Keratinocyte (primary cell): ENCODE measurements at regions not wholly inside any gene's neighbourhood (a gene's known extent, or its start where the extent isn't known, plus 50 kb on each side); places are given as distances from the start of the nearest gene placed in this dataset.

ENCODE experiments used
- DNase-seq: peaks from one replicate; pipeline ENCODE4 v3.0.0-alpha.2; 2011; ENCODE audit warnings: low read depth, missing footprints, low spot score
- FAIRE-seq: peaks from 2 replicates; lab custom pipeline; 2011; peaks lifted over from hg19 to GRCh38; lab: Jason Lieb, UNC
- H2AFZ ChIP-seq: 2 replicates; pipeline ENCODE4 v1.6.0; 2012; ENCODE audit warnings: low read length, control low read depth, inconsistent platforms; ENCODE audit not compliant: control insufficient read depth
- H3K27ac ChIP-seq: 2 replicates; pipeline ENCODE4 v1.5.1; 2011; ENCODE audit warnings: low read length; ENCODE audit not compliant: control insufficient read depth, insufficient read depth
- H3K27me3 ChIP-seq: 3 replicates; pipeline ENCODE4 v1.6.0; 2011; ENCODE audit warnings: low read length; ENCODE audit not compliant: control insufficient read depth, insufficient read depth; ENCODE audit errors: extremely low read depth
- H3K36me3 ChIP-seq, 2 experiments: 2 replicates in 1 of 2; 3 replicates in 1 of 2; pipeline ENCODE4 v1.5.1; 2011; ENCODE audit warnings: low read length in 2 of 2, mild to moderate bottlenecking in 1 of 2; ENCODE audit not compliant: control insufficient read depth in 2 of 2, insufficient read depth in 2 of 2; ENCODE audit errors: extremely low read depth in 1 of 2
- H3K4me1 ChIP-seq: 3 replicates; pipeline ENCODE4 v1.5.1; 2011; ENCODE audit warnings: low read length; ENCODE audit not compliant: control insufficient read depth, insufficient read depth; ENCODE audit errors: extremely low read depth
- H3K4me2 ChIP-seq: 3 replicates; pipeline ENCODE4 v1.6.0; 2011; ENCODE audit warnings: low read depth, low read length; ENCODE audit not compliant: control insufficient read depth, insufficient read depth; ENCODE audit errors: extremely low read depth
- H3K4me3 ChIP-seq, 3 experiments: fragments of 200-600 bp in 1 of 3; sonication (generic) in 1 of 3; 2 replicates in 2 of 3; 3 replicates in 1 of 3; pipeline ENCODE4 v1.5.1; 2011 to 2016; ENCODE audit warnings: low read length in 3 of 3, mild to moderate bottlenecking in 3 of 3, control low read depth in 2 of 3, inconsistent platforms in 1 of 3, low read depth in 1 of 3, mixed read lengths in 1 of 3, mixed run types in 1 of 3, moderate library complexity in 1 of 3; ENCODE audit not compliant: control insufficient read depth in 2 of 3, insufficient read depth in 2 of 3; ENCODE audit errors: extremely low read depth in 1 of 3
- H3K79me2 ChIP-seq: 2 replicates; pipeline ENCODE4 v1.6.0; 2012; ENCODE audit warnings: low read length; ENCODE audit not compliant: control insufficient read depth, insufficient read depth
- H3K9ac ChIP-seq: 3 replicates; pipeline ENCODE4 v1.6.0; 2011; ENCODE audit warnings: low read length; ENCODE audit not compliant: control insufficient read depth, insufficient read depth; ENCODE audit errors: extremely low read depth
- H3K9me1 ChIP-seq: 3 replicates; pipeline ENCODE4 v1.6.0; 2011; ENCODE audit warnings: low read length; ENCODE audit not compliant: control insufficient read depth, insufficient read depth; ENCODE audit errors: extremely low read depth
- H3K9me3 ChIP-seq: 2 replicates; pipeline ENCODE4 v1.5.1; 2012; ENCODE audit warnings: low read depth, low read length; ENCODE audit not compliant: control insufficient read depth
- H4K20me1 ChIP-seq: 3 replicates; pipeline ENCODE4 v1.6.0; 2011; ENCODE audit warnings: low read length; ENCODE audit not compliant: control insufficient read depth, insufficient read depth; ENCODE audit errors: extremely low read depth
- EZH2 ChIP-seq: IDR thresholded peaks from one replicate; pipeline ENCODE4 v1.6.1; 2012; ENCODE audit warnings: inconsistent platforms, mild to moderate bottlenecking, low read length, moderate library complexity
- dilution Hi-C: fragments of 300-500 bp; cut with MboI; formaldehyde crosslinking; loops from one replicate; pipeline ENCODE4 v1.7.0; 2020; ENCODE audit warnings: low sequenced_read_pairs; ENCODE audit not compliant: extremely low pct_ligation_motif_present
- TF ChIP-seq, protein P1 (sequence below), 3 experiments: IDR thresholded peaks in 1 of 3; conservative IDR thresholded peaks in 1 of 3; optimal IDR thresholded peaks in 1 of 3; 2 replicates in 2 of 3; 3 replicates in 1 of 3; pipeline versions ENCODE3 to v1.5.1; 2011; ENCODE audit warnings: low read length in 3 of 3, mild to moderate bottlenecking in 3 of 3, moderate library complexity in 2 of 3, control low read depth in 1 of 3, inconsistent platforms in 1 of 3; ENCODE audit not compliant: insufficient read depth in 2 of 3; ENCODE audit errors: extremely low read depth in 1 of 3

DNA sequence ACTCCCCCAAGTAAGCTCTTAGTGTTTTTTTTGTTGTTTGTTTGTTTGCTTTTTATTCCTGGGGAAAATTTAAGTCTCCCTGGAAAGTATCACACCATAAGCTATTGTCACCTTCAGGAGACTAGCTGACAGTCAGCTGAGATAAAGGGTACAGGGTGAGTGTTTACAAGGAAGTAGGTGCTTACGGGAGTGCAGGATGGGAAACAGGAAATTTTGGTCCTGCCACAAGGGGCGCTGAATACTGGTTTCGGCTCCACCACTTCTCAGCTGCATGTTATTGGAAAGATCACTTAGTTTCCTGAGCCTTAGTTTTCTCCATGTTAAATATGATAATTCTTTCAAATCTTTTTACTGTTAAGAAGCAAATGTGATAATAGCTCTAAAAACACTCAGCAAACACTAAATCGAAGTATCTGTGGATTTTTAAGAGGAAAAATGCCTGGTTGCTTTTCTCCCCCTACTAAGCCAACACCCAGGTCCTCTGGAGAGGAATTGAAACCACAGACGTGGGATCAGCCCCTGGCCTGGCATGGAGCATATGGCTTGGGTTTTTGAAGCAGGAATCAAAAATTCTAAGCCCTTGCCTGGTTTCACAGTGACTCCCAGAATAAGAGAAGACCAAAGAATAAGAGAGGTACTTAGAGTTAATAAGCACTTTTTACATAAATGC is 90.7 kb downstream of the SCN11A start:
- Histone ChIP-seq H2AFZ (peak overlapping the region; percentile 47), H3K27me3 (no peaks in the 10 kb centered on the region)

DNA sequence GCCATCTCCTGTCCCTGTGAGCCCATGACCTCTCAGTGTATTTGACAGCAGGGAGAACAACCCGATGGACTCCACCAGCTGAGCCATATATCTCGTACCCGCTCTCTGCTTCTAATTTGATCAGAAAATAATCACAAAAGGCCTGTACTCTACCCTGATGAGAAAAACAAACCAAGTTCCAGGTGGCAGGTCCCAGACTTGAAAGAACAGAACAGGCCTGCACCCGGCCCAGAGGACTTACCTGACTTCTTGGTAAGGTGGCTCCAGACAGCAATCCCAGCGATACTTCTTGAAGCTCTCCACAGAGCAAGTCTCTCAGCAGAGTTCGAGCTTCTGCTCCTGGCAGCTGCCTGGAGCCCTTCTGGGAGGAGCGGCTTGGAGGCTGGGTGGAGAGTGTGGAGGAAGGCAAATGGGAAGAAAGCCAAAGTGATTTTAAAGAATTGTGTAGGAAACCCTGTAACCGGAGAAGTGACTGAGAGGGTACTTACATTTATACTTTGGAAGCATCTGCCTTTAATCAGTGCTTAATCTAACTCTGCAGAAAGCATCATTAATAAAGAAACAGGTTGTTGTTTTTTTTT is 91.6 kb downstream of the SCN11A start:
- TF ChIP-seq, protein P1, sequence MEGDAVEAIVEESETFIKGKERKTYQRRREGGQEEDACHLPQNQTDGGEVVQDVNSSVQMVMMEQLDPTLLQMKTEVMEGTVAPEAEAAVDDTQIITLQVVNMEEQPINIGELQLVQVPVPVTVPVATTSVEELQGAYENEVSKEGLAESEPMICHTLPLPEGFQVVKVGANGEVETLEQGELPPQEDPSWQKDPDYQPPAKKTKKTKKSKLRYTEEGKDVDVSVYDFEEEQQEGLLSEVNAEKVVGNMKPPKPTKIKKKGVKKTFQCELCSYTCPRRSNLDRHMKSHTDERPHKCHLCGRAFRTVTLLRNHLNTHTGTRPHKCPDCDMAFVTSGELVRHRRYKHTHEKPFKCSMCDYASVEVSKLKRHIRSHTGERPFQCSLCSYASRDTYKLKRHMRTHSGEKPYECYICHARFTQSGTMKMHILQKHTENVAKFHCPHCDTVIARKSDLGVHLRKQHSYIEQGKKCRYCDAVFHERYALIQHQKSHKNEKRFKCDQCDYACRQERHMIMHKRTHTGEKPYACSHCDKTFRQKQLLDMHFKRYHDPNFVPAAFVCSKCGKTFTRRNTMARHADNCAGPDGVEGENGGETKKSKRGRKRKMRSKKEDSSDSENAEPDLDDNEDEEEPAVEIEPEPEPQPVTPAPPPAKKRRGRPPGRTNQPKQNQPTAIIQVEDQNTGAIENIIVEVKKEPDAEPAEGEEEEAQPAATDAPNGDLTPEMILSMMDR (optimal IDR thresholded peaks at IDR 0.05 in 1 of 3, IDR thresholded peaks at IDR 0.05 in 1 of 3, conservative IDR thresholded peaks at IDR 0.05 in 1 of 3; ENCODE audit: extremely low read depth in 1 of 3, insufficient read depth in 2 of 3, low read length in 3 of 3) = no peak
- TF ChIP-seq EZH2 = no peak
- dilution Hi-C loops = no loop called here
- Histone ChIP-seq H3K9ac (no peak overlapping the region), H3K4me1 (peaks cover 4% of the 10 kb centered on the region), H3K27ac (no peak overlapping the region), H3K79me2 (no peaks in the 10 kb centered on the region), H3K9me1 (no peaks in the 10 kb centered on the region), H4K20me1 (no peaks in the 10 kb centered on the region), H2AFZ (no peak overlapping the region), H3K4me2 (no peak overlapping the region), H3K27me3 (no peaks in the 10 kb centered on the region), H3K36me3 (no peaks in the 10 kb centered on the region), H3K4me3 (no peak overlapping the region), H3K9me3 (no peaks in the 10 kb centered on the region)
- FAIRE-seq (no peak), DNase-seq (no peak)

More for the DNA sequence above, 90.7 kb downstream of the SCN11A start:
- H3K36me3 ChIP-seq = no peaks in the 10 kb centered on the region
- TF ChIP-seq EZH2 = no peak
- TF ChIP-seq, protein P1 (optimal IDR thresholded peaks at IDR 0.05 in 1 of 3, IDR thresholded peaks at IDR 0.05 in 1 of 3, conservative IDR thresholded peaks at IDR 0.05 in 1 of 3; ENCODE audit: extremely low read depth in 1 of 3, insufficient read depth in 2 of 3, low read length in 3 of 3) = peak; percentile 73 to 86 (median 84)
- no peaks in the 10 kb centered on the region for H3K9me1 ChIP-seq
- no peak for DNase-seq
- H3K4me3 ChIP-seq = no peak overlapping the region
- H3K79me2 ChIP-seq = no peaks in the 10 kb centered on the region
- H3K27ac ChIP-seq = no peak overlapping the region
- FAIRE-seq = peak; percentile 64
- no peaks in the 10 kb centered on the region for H4K20me1 ChIP-seq
- H3K9ac ChIP-seq = no peak overlapping the region
- peaks cover 4% of the 10 kb centered on the region for H3K4me1 ChIP-seq
- peak overlapping the region; percentile 3 for H3K4me2 ChIP-seq
- dilution Hi-C loops = no loop called here
- no peaks in the 10 kb centered on the region for H3K9me3 ChIP-seq
